A673 (cell line): ENCODE measurements at regions not wholly inside any gene's neighbourhood (a gene's known extent, or its start where the extent isn't known, plus 50 kb on each side); places are given as distances from the start of the nearest gene placed in this dataset.

Source experiments
- BruUV-seq: library from RNA; stranded (reverse); fragments of 400-500 nt; replicated peaks from 2 replicates; lab custom pipeline; 2021; lab: Mats Ljungman, UMichigan
- CTCF ChIA-PET: fragments of 300-600 bp; sonication (Branson Sonifier 250); formaldehyde crosslinking; loops from one replicate; lab custom pipeline; 2022; ENCODE audit warnings: antibody characterized with exemption; lab: Charles Lee
- POLR2A ChIA-PET: fragments of 300-600 bp; sonication (Branson Sonifier 250); formaldehyde crosslinking; loops from one replicate; lab custom pipeline; 2022; ENCODE audit warnings: antibody characterized with exemption; ENCODE audit not compliant: low non-redundant PET; lab: Charles Lee
- DNase-seq: peaks from one replicate; pipeline ENCODE4 v3.0.0-alpha.2; 2015; ENCODE audit warnings: low spot score
- H3K27ac ChIP-seq: fragments of 200-600 bp; sonication (generic); 2 replicates; pipeline ENCODE4 v1.5.1; 2016; ENCODE audit warnings: mixed run types, low read depth, mild to moderate bottlenecking, mixed read lengths, antibody characterized with exemption, low read length; ENCODE audit not compliant: poor library complexity, severe bottlenecking
- H3K27me3 ChIP-seq: fragments of 200-600 bp; sonication (generic); replicated peaks from 2 replicates; pipeline ENCODE4 v1.6.1; 2017; ENCODE audit warnings: mixed run types, low read depth, mild to moderate bottlenecking, mixed read lengths, antibody characterized with exemption, low read length; ENCODE audit not compliant: insufficient read depth, poor library complexity
- H3K36me3 ChIP-seq: fragments of 200-600 bp; sonication (generic); 2 replicates; pipeline ENCODE4 v1.6.1; 2016; ENCODE audit warnings: mixed run types, mild to moderate bottlenecking, mixed read lengths, antibody characterized with exemption, low read length; ENCODE audit not compliant: insufficient read depth, poor library complexity, severe bottlenecking
- H3K4me1 ChIP-seq: fragments of 200-600 bp; sonication (generic); 2 replicates; pipeline ENCODE4 v1.6.1; 2017; ENCODE audit warnings: mixed run types, mild to moderate bottlenecking, mixed read lengths, antibody characterized with exemption, low read length; ENCODE audit not compliant: insufficient read depth, poor library complexity, severe bottlenecking
- H3K4me3 ChIP-seq: fragments of 200-600 bp; sonication (generic); 2 replicates; pipeline ENCODE4 v1.5.1; 2016; ENCODE audit warnings: low read depth, mixed run types, mild to moderate bottlenecking, mixed read lengths, low read length; ENCODE audit not compliant: poor library complexity, severe bottlenecking
- H3K9me3 ChIP-seq: fragments of 200-600 bp; sonication (generic); 2 replicates; pipeline ENCODE4 v1.6.1; 2016; ENCODE audit warnings: mixed run types, low read depth, mild to moderate bottlenecking, mixed read lengths, antibody characterized with exemption, low read length; ENCODE audit not compliant: poor library complexity, severe bottlenecking
- CTCF ChIP-seq: fragments of 300-800, 200-600 bp; sonication (generic); conservative IDR thresholded peaks from 2 replicates; pipeline ENCODE4 v1.5.1; 2017; ENCODE audit warnings: low read depth, mild to moderate bottlenecking, antibody characterized with exemption, low read length, moderate library complexity, mixed read lengths
- EZH2 ChIP-seq: fragments of 200-600 bp; sonication (generic); IDR thresholded peaks from 2 replicates; pipeline ENCODE4 v1.6.1; 2017; ENCODE audit warnings: borderline replicate concordance, low read depth, mild to moderate bottlenecking, mixed read lengths, antibody characterized with exemption, low read length; ENCODE audit not compliant: poor library complexity, severe bottlenecking
- intact Hi-C: fragments of 100-400 bp; cut with micrococcal nuclease; formaldehyde crosslinking; loops from one replicate; pipeline ENCODE4 v1.10.0; 2022; ENCODE audit not compliant: unreplicated experiment

DNA sequence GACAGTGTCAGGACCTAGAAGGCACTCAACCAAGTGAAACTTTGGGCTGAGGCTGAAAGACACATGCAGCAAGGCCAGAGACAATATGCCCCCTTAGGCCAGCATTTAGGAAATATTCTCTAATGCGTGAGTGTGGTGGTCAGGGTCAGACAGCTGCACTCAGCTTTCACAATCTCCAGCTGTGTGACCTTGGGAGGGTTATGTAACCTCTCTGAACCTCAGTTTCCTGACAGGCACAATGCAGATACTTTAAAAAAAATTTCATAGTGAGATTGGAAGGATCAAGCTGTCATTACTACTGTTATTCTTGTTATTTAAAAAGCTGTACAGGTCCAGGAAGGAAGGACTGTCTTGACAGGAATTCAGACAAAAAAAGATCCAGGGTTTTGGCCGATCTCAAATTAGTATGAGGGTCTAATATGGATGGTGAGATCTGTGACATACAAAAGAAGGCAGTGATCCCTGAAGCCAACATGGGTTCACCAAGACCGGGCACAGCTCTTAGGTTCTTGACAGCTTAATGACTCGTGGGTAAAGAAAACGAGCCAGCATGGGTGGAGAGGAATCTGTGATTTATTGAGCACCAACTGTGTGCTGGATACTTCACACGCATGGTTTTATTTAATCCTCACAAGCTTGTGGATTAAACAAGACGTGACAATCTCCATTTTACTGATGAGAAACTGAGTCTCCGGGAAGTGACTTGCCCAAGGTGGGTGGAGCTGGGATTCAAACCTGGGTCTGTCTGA is 54.6 kb upstream of the POU3F1 start:
- CTCF ChIA-PET = no interaction called here
- intact Hi-C loops = no loop called here
- H3K4me1 ChIP-seq = peaks cover 10% of the 10 kb centered on the region
- no peaks in the 10 kb centered on the region for H3K27me3 ChIP-seq
- no peak for TF ChIP-seq CTCF
- TF ChIP-seq EZH2 = no peak
- peaks cover 6% of the 10 kb centered on the region for H3K36me3 ChIP-seq
- H3K9me3 ChIP-seq = no peaks in the 10 kb centered on the region
- BruUV-seq = no TSS peak
- no peak overlapping the region for H3K4me3 ChIP-seq
- H3K27ac ChIP-seq = no peak overlapping the region
- no peak for DNase-seq
- POLR2A ChIA-PET = no interaction called here

DNA sequence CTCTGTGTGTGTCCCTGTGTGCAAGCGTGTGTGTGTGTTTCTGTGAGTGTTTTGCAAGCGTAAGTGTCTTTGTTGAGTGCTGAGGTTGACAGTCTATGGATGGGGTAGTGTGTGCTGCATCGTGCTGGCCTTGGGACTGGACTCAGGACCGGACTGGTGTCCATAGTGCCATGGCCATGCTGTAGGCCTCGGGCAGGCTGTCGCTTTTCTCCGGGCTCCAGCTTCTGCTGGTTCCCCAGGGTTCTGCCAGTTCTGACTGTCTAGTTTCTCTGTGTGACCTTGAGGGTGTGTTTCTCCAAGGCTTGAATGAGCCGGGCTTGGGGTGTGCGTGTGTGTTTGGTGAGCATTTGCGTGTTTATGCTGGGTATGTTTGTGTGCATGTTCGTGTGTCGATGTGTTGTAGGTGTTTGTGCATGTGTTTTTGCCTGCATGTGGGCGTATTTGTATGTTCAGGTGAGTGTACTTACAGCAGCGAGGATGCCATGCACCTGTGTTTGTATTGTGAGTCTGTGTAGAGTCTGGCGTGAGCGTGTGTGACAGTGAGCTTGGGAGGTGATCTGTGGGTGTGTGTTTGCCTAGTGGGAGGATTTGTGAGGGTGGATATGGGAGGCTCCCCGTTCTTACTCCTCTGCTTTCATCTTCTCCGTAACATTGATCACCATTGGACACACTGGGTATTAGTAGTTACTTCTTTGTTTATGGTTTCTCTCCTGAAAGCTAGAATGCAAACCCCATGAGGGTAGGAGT is 51.7 kb upstream of the POU3F1 start:
- H3K27me3 ChIP-seq = no peaks in the 10 kb centered on the region
- CTCF ChIA-PET = no interaction called here
- no peak overlapping the region for H3K4me3 ChIP-seq
- H3K4me1 ChIP-seq = peaks cover 39% of the 10 kb centered on the region
- no peaks in the 10 kb centered on the region for H3K36me3 ChIP-seq
- H3K27ac ChIP-seq = no peak overlapping the region
- TF ChIP-seq CTCF (no peak), EZH2 (no peak)
- no TSS peak for BruUV-seq
- H3K9me3 ChIP-seq = no peaks in the 10 kb centered on the region
- POLR2A ChIA-PET = no interaction called here
- intact Hi-C loops = no loop called here
- no peak for DNase-seq

DNA sequence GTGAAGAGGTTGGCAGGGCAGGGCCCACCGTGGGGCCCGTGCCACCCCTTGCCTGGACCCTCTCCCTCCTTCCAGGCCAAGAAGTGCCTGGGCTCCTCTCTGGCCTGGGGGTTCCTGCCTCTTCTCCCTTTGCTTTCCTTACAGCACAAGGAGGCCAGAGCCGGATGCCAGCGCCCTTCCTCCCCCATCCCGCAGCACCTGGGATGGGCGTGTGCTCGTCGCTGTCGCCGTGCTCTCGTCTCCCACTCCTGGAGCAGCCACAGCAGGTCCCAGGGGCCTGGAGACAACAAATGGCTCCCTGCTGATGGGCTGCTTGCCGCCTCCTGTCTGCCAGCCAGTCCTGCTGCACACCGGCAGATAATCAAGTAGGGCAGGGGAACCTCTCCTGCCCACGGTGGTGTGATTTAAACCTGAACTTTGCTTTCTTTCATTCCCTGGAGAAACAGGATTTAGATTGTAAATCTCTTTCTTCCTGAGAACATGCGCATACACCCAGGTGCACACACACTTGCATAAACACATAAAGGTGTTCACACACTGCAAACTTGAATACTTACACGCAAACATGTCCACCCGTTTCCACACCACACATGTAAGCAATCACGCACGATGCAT is 50.8 kb upstream of the POU3F1 start:
- Histone ChIP-seq H3K4me1 (peaks cover 48% of the 10 kb centered on the region), H3K27me3 (no peaks in the 10 kb centered on the region), H3K4me3 (no peak overlapping the region), H3K9me3 (no peaks in the 10 kb centered on the region), H3K27ac (no peak overlapping the region), H3K36me3 (no peaks in the 10 kb centered on the region)
- ChIA-PET POLR2A (no interaction called here), CTCF (no interaction called here)
- no TSS peak for BruUV-seq
- intact Hi-C loops = no loop called here
- TF ChIP-seq EZH2 = no peak
- no peak for TF ChIP-seq CTCF
- DNase-seq = no peak
